Brain microvascular endothelial cell (primary cell): ENCODE measurements at regions not wholly inside any gene's neighbourhood (a gene's known extent, or its start where the extent isn't known, plus 50 kb on each side); places are given as distances from the start of the nearest gene placed in this dataset.
A peak's percentile ranks its signal among the peaks of the same experiment; 100 is the strongest.

Experiments used
- DNase-seq: peaks from one replicate; pipeline ENCODE4 v3.0.0-alpha.2; 2020
- H3K27ac ChIP-seq: fragments of 250-450 bp; sonication (Bioruptor Pico); 2 replicates; pipeline ENCODE4 v1.5.1; 2020; ENCODE audit warnings: mild to moderate bottlenecking, moderate library complexity
- H3K27me3 ChIP-seq: fragments of 250-450 bp; sonication (Bioruptor Pico); replicated peaks from 2 replicates; pipeline ENCODE4 v1.5.1; 2020; ENCODE audit warnings: mild to moderate bottlenecking
- H3K36me3 ChIP-seq: fragments of 250-450 bp; sonication (Bioruptor Pico); replicated peaks from 2 replicates; pipeline ENCODE4 v1.5.1; 2020; ENCODE audit warnings: mild to moderate bottlenecking
- H3K4me3 ChIP-seq: 2 replicates; pipeline ENCODE4 v1.5.1; 2011; ENCODE audit warnings: low read depth, mild to moderate bottlenecking, control low read depth, low read length, moderate library complexity
- CTCF ChIP-seq: IDR thresholded peaks from 2 replicates; pipeline ENCODE4 v1.5.1; 2011; ENCODE audit warnings: low read depth, mild to moderate bottlenecking, moderate library complexity, low read length, control low read depth, inconsistent platforms; ENCODE audit errors: missing control alignments
- in situ Hi-C: cut with HindIII; loops from 2 replicates; pipeline ENCODE4 v1.10.0; 2017; ENCODE audit warnings: low sequenced_read_pairs, low pct_ligation_motif_present

- Histone ChIP-seq H3K27me3 (no peaks in the 10 kb centered on the region), H3K4me3 (no peak overlapping the region), H3K27ac (peak overlapping the region; percentile 14), H3K36me3 (no peaks in the 10 kb centered on the region)
- DNase-seq = peak; percentile 44
- in situ Hi-C loops = no loop called here
- TF ChIP-seq CTCF = no peak
These were observed 179.4 kb downstream of the ETS1 start for GRCh38 chr11:128407962-128408361.

- Histone ChIP-seq H3K4me3 (no peak overlapping the region), H3K36me3 (no peaks in the 10 kb centered on the region), H3K27ac (no peak overlapping the region), H3K27me3 (no peaks in the 10 kb centered on the region)
- no peak for DNase-seq
- TF ChIP-seq CTCF = no peak
- in situ Hi-C loops = no loop called here
These were observed 181.4 kb downstream of the ETS1 start for GRCh38 chr11:128405714-128406662.

DNA sequence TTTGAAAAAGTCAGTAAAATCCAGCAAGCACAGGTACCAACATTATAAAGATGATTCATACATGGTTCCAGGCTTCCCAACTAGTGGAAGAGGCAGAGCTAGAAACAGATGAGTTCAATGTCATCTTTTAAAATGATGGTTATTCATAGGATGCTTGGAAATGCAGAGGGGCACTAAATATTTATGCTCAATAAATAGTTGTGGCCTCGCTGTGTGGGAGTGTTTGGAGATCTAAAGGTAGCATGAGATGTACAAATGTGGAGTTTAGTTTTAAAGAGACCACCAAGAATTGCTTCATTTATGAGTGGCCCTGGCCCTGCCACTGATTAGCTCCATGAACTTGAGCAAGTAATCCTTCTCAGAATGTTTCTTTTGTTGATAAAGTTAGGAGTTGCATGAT lies 182.2 kb downstream of the ETS1 start:
- no peak for DNase-seq
- Histone ChIP-seq H3K27ac (no peak overlapping the region), H3K4me3 (no peak overlapping the region), H3K27me3 (no peaks in the 10 kb centered on the region), H3K36me3 (no peaks in the 10 kb centered on the region)
- TF ChIP-seq CTCF = no peak
- in situ Hi-C loops = no loop called here

DNA sequence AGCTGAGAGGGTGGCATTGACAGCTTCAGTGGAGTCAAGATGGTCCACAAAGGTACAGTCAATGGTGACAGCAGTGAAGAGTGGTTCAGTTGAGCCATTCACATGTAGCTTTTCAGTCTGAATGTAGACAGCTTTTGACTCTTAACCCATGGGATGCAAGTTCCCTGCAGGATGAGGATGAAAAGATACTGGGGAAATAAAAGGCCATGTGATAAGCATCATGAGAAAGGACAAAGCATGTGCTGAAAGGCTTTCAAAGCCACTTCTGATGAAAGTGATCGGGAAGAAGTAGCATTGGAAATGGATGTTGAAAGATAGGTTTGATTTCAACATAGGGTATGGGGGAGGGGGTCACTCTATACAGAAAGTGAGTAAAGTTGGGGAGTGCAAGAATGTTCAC lies 182.9 kb downstream of the ETS1 start:
- no peak for DNase-seq
- Histone ChIP-seq H3K27ac (no peak overlapping the region), H3K4me3 (no peak overlapping the region), H3K36me3 (no peaks in the 10 kb centered on the region), H3K27me3 (no peaks in the 10 kb centered on the region)
- in situ Hi-C loops = no loop called here
- no peak for TF ChIP-seq CTCF

GRCh38 chr11:128400382-128401203 lies 186.8 kb downstream of the ETS1 start:
- Histone ChIP-seq H3K27ac (no peak overlapping the region), H3K36me3 (no peaks in the 10 kb centered on the region), H3K4me3 (no peak overlapping the region), H3K27me3 (no peaks in the 10 kb centered on the region)
- no peak for TF ChIP-seq CTCF
- in situ Hi-C loops = no loop called here
- DNase-seq = peak; percentile 55
